DND-41 (cell line): ENCODE measurements at regions not wholly inside any gene's neighbourhood (a gene's known extent, or its start where the extent isn't known, plus 50 kb on each side); places are given as distances from the start of the nearest gene placed in this dataset.

ENCODE experiments used
- CTCF ChIP-seq: IDR thresholded peaks from 2 replicates; pipeline ENCODE4 v1.5.1; 2012; ENCODE audit warnings: borderline replicate concordance, low read length, moderate library complexity, mild to moderate bottlenecking; ENCODE audit not compliant: poor library complexity, severe bottlenecking; ENCODE audit errors: extremely low read depth
- EZH2 ChIP-seq: IDR thresholded peaks from 3 replicates; pipeline ENCODE4 v1.6.1; 2012; ENCODE audit warnings: borderline replicate concordance, low read depth, mild to moderate bottlenecking, moderate library complexity, low read length, inconsistent platforms; ENCODE audit not compliant: severe bottlenecking

- TF ChIP-seq CTCF (no peak), EZH2 (no peak)
These were observed 890.0 kb downstream of the GRM8 start for GRCh38 chr7:126362746-126363145.
